GM12878 (cell line): ENCODE measurements at regions not wholly inside any gene's neighbourhood (a gene's known extent, or its start where the extent isn't known, plus 50 kb on each side); places are given as distances from the start of the nearest gene placed in this dataset.

Experiments used
- ATAC-seq: fragments of 200-7000 bp; cut with Tn5 transposase; 3 replicates; pipeline ENCODE4 v1.9.1; 2020; ENCODE audit warnings: mild to moderate bottlenecking, moderate library complexity
- BruUV-seq: library from RNA; stranded (reverse); fragments of 400-500 nt; replicated peaks from 2 replicates; lab custom pipeline; 2021; lab: Mats Ljungman, UMichigan
- CTCF ChIA-PET: fragments of 300-600 bp; sonication (Branson Sonifier 250); formaldehyde crosslinking; extraction: SDS; loops from one replicate; lab custom pipeline; 2021; ENCODE audit warnings: inconsistent platforms; lab: Yijun Ruan, JAX
- POLR2A ChIA-PET: fragments of 350-600 bp; formaldehyde crosslinking; extraction: SDS; loops from one replicate; lab custom pipeline; 2021; ENCODE audit warnings: inconsistent platforms; lab: Charles Lee
- RAD21 ChIA-PET: fragments of 300-600 bp; sonication (Branson Sonifier 250); formaldehyde crosslinking; loops from one replicate; lab custom pipeline; 2023; ENCODE audit warnings: antibody characterized with exemption; ENCODE audit not compliant: unreplicated experiment; lab: Charles Lee
- SMC1A ChIA-PET: fragments of 300-600 bp; sonication (Branson Sonifier 250); formaldehyde crosslinking; loops from one replicate; lab custom pipeline; 2023; ENCODE audit not compliant: unreplicated experiment, uncharacterized antibody; lab: Charles Lee
- DNase-seq: peaks from one replicate; pipeline ENCODE4 v3.0.0-alpha.2; 2011; ENCODE audit warnings: low read depth, low spot score
- FAIRE-seq: peaks from 3 replicates; lab custom pipeline; 2011; peaks lifted over from hg19 to GRCh38; lab: Jason Lieb, UNC
- H2AFZ ChIP-seq: 2 replicates; pipeline ENCODE4 v1.6.0; 2011; ENCODE audit warnings: low read depth, low read length, control low read depth; ENCODE audit not compliant: control insufficient read depth
- H3K27ac ChIP-seq: 2 replicates; pipeline ENCODE4 v1.5.1; 2011; ENCODE audit warnings: control low read depth; ENCODE audit not compliant: control insufficient read depth, insufficient read depth
- H3K27me3 ChIP-seq, 2 experiments: replicated peaks in 1 of 2; 2 replicates each; pipeline versions ENCODE4 v1.6.0 to v1.6.1; 2011; ENCODE audit warnings: low read length in 1 of 2; ENCODE audit not compliant: control insufficient read depth in 2 of 2, insufficient read depth in 2 of 2
- H3K36me3 ChIP-seq, 2 experiments: 2 replicates each; pipeline ENCODE4 v1.5.1; 2011; ENCODE audit warnings: low read length in 1 of 2; ENCODE audit not compliant: control insufficient read depth in 2 of 2, insufficient read depth in 2 of 2
- H3K4me1 ChIP-seq: 2 replicates; pipeline ENCODE4 v1.6.1; 2011; ENCODE audit warnings: mild to moderate bottlenecking, low read length, moderate library complexity, mixed read lengths; ENCODE audit not compliant: control insufficient read depth, insufficient read depth
- H3K4me2 ChIP-seq: 2 replicates; pipeline ENCODE4 v1.6.0; 2011; ENCODE audit warnings: control low read depth; ENCODE audit not compliant: control insufficient read depth, insufficient read depth
- H3K4me3 ChIP-seq: fragments of 200-600 bp; sonication (generic); 2 replicates; pipeline ENCODE4 v1.5.1; 2016
- H3K79me2 ChIP-seq: 2 replicates; pipeline ENCODE4 v1.6.0; 2011; ENCODE audit warnings: low read length; ENCODE audit not compliant: control insufficient read depth, insufficient read depth
- H3K9ac ChIP-seq: 2 replicates; pipeline ENCODE4 v1.8.0; 2011; ENCODE audit warnings: low read length, control low read depth, mixed read lengths; ENCODE audit not compliant: control insufficient read depth, insufficient read depth
- H3K9me3 ChIP-seq: replicated peaks from 3 replicates; pipeline ENCODE4 v1.5.1; 2011; ENCODE audit warnings: mild to moderate bottlenecking, low read length; ENCODE audit not compliant: control insufficient read depth, insufficient read depth
- H4K20me1 ChIP-seq: 2 replicates; pipeline ENCODE4 v1.6.0; 2011; ENCODE audit not compliant: control insufficient read depth, insufficient read depth
- LARP7 ChIP-seq: fragments of 450-650 bp; IDR thresholded peaks from 2 replicates; pipeline ENCODE4 v1.6.1; 2017; ENCODE audit warnings: mild to moderate bottlenecking
- SREBF1 ChIP-seq: IDR thresholded peaks from 2 replicates; pipeline ENCODE4 v1.6.1; 2012; ENCODE audit warnings: mild to moderate bottlenecking, low read length
- TARDBP ChIP-seq: IDR thresholded peaks from 2 replicates; pipeline ENCODE4 v1.6.1; 2016; ENCODE audit warnings: borderline replicate concordance
- WGBS: methylation state at CpG from one replicate; pipeline ENCODE4 v1.1.6; 2016; ENCODE audit warnings: low lambda C conversion rate; ENCODE audit not compliant: insufficient replicate concordance, insufficient coverage; ENCODE audit errors: missing lambda C conversion rate; 5-methylcytosine and 5-hydroxymethylcytosine counted together
- in situ Hi-C: fragments of 300-500 bp; cut with MboI; formaldehyde crosslinking; loops from 9 replicates; pipeline ENCODE4 v1.14.3; 2018; ENCODE audit warnings: mixed read lengths
- intact Hi-C: fragments of 100-400 bp; cut with micrococcal nuclease; formaldehyde crosslinking; loops from one replicate; pipeline ENCODE4 v1.14.2; 2022; ENCODE audit not compliant: unreplicated experiment
- TF ChIP-seq, protein P1 (sequence below): fragments of 450-650 bp; IDR thresholded peaks from 2 replicates; pipeline ENCODE4 v1.6.1; 2017; ENCODE audit warnings: mild to moderate bottlenecking, moderate library complexity

DNA sequence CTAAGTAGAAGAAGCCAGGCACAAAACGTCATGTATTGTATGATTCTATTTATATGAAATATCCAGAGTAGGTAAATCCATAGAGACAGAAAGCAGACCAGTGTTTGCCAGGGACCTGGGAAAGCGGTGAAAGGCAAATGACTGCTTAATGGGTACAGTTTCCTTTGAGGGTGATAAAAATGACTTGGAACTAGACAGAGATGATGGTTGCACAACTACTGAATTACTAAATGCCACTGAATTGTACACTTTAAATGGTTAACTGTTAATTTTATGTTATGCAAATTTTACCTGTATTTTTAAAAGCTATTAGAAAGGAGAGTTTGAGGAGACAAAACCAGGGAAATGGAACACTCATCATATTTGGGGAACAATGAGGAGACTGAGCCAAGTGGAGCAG is 61.8 kb upstream of the USP47 start (continued):
- TF ChIP-seq, protein P1, sequence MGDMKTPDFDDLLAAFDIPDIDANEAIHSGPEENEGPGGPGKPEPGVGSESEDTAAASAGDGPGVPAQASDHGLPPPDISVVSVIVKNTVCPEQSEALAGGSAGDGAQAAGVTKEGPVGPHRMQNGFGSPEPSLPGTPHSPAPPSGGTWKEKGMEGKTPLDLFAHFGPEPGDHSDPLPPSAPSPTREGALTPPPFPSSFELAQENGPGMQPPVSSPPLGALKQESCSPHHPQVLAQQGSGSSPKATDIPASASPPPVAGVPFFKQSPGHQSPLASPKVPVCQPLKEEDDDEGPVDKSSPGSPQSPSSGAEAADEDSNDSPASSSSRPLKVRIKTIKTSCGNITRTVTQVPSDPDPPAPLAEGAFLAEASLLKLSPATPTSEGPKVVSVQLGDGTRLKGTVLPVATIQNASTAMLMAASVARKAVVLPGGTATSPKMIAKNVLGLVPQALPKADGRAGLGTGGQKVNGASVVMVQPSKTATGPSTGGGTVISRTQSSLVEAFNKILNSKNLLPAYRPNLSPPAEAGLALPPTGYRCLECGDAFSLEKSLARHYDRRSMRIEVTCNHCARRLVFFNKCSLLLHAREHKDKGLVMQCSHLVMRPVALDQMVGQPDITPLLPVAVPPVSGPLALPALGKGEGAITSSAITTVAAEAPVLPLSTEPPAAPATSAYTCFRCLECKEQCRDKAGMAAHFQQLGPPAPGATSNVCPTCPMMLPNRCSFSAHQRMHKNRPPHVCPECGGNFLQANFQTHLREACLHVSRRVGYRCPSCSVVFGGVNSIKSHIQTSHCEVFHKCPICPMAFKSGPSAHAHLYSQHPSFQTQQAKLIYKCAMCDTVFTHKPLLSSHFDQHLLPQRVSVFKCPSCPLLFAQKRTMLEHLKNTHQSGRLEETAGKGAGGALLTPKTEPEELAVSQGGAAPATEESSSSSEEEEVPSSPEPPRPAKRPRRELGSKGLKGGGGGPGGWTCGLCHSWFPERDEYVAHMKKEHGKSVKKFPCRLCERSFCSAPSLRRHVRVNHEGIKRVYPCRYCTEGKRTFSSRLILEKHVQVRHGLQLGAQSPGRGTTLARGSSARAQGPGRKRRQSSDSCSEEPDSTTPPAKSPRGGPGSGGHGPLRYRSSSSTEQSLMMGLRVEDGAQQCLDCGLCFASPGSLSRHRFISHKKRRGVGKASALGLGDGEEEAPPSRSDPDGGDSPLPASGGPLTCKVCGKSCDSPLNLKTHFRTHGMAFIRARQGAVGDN = no peak

DNA sequence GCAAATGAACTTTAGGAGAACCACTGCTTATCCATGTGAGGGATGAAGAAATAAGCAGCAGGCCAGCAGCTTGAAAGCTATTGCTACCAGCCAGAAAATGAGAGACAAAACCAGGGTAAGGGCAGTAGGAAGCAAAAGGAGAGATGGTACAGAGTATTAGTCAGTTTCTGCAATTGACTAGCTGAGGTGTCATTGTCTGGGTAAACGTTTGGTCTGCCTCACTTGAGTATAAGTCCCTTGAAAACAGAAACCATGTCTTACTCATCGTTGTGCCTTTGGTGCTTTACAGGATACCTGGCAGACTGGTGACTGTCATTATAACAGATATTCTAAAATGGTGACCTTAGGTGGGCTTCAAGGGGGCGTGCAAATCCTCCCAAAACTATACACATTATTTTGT is 63.9 kb upstream of the USP47 start:
- FAIRE-seq = no peak
- Histone ChIP-seq H3K27me3 (peaks cover 0 to 2% of the 10 kb centered on the region in 2 experiments; a peak in 1 of 4 replicates), H3K9ac (no peak overlapping the region), H3K36me3 (no peaks in the 10 kb centered on the region), H3K4me3 (no peak overlapping the region), H3K9me3 (no peaks in the 10 kb centered on the region), H2AFZ (no peak overlapping the region), H4K20me1 (no peaks in the 10 kb centered on the region), H3K4me2 (no peak overlapping the region), H3K27ac (no peak overlapping the region), H3K4me1 (no peaks in the 10 kb centered on the region), H3K79me2 (no peaks in the 10 kb centered on the region)
- RAD21 ChIA-PET = no interaction called here
- ATAC-seq = no peak
- SMC1A ChIA-PET = interaction anchor here (1.1 kb wide), 1 partner anchor 14 kb away, joined by 3 read pairs; no protein-coding TSS in a partner anchor
- CTCF ChIA-PET = interaction anchor here (2.6 kb wide), 1 partner anchor 9 kb away, joined by 13 read pairs; no protein-coding TSS in a partner anchor
- TF ChIP-seq SREBF1 (no peak), TARDBP (no peak), LARP7 (no peak)
- intact Hi-C loops = no loop called here
- no peak for DNase-seq
- WGBS = 0% methylated on average over 3 of the region's 3 CpGs
- POLR2A ChIA-PET = no interaction called here
- in situ Hi-C loops = loop anchor here (25.0 kb wide), 1 partner anchor 509 kb away; no protein-coding TSS in a partner anchor
- no TSS peak for BruUV-seq
